Uterus (tissue), 3 donors: ENCODE measurements at regions not wholly inside any gene's neighbourhood (a gene's known extent, or its start where the extent isn't known, plus 50 kb on each side); places are given as distances from the start of the nearest gene placed in this dataset.

Experiments
- DNase-seq, 2 donors: peaks; one replicate each; pipeline ENCODE4 v3.0.0-alpha.2; 2019 to 2020
- H3K27ac ChIP-seq, 2 donors: fragments of 200-600 bp; sonication (generic); 1 replicate in 1 of 2; 2 replicates in 1 of 2; pipeline ENCODE4 v1.5.1; 2016 to 2018
- H3K27me3 ChIP-seq, 2 donors: fragments of 200-600 bp; sonication (generic); one replicate each; pipeline ENCODE4 v1.5.1; 2018 to 2019; ENCODE audit warnings: control low read depth in 1 of 2
- H3K36me3 ChIP-seq, 2 donors: fragments of 200-600 bp; sonication (generic); one replicate each; pipeline ENCODE4 v1.5.1; 2019; ENCODE audit warnings: control low read depth in 1 of 2
- H3K4me1 ChIP-seq, 2 donors: fragments of 200-600 bp; sonication (generic); one replicate each; pipeline ENCODE4 v1.5.1; 2018 to 2019; ENCODE audit warnings: control low read depth in 1 of 2
- H3K4me3 ChIP-seq, 2 donors: fragments of 200-600 bp; sonication (generic); 1 replicate in 1 of 2; 2 replicates in 1 of 2; pipeline ENCODE4 v1.5.1; 2018 to 2019; ENCODE audit warnings: mild to moderate bottlenecking in 1 of 2
- H3K9me3 ChIP-seq, 2 donors: fragments of 200-600 bp; sonication (generic); one replicate each; pipeline ENCODE4 v1.5.1; 2019; ENCODE audit warnings: control low read depth in 1 of 2
- POLR2A ChIP-seq, 2 donors: fragments of 450-650 bp; IDR thresholded peaks; one replicate each; pipeline ENCODE4 v1.6.1; 2016; ENCODE audit warnings: antibody characterized with exemption in 2 of 2, mild to moderate bottlenecking in 1 of 2, moderate library complexity in 1 of 2
- intact Hi-C: fragments of 100-400 bp; cut with DNase I; formaldehyde crosslinking; loops from one replicate; pipeline ENCODE4 v1.15.1; 2023; ENCODE audit warnings: low total_unique reads
- TF ChIP-seq, protein P1 (sequence below), 4 experiments: fragments of 200-600 bp in 2 of 4; fragments of 450-650 bp in 2 of 4; sonication (generic) in 2 of 4; IDR thresholded peaks; one replicate each; pipeline ENCODE4 v1.5.1; 2016 to 2019; ENCODE audit warnings: antibody characterized with exemption in 4 of 4, mild to moderate bottlenecking in 2 of 4, moderate library complexity in 1 of 4
- donor health status: DM: yes; HTN: yes; CAD: no.

DNA sequence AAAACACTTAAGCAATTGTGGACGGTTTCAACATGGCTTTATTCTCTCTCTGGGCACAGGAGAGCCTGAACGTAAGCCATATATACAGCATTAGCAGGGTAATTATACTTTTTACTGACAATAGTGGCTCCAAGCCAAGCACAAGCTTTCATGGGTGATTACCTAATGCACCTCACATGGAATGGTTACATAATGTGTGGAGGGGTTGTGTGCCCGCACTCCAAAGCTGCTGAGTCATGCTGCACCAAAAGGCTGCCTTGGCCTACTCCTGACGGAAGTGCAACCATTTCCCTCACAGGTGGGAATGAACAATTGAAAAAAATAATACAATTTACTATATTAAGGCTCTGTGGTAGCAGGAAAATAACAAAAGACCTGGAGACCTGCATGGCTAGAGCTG, 86.5 kb upstream of the ATP10B start:
- H3K36me3 ChIP-seq: no peaks in the 10 kb centered on the region
- H3K27me3 ChIP-seq: no peaks in the 10 kb centered on the region
- intact Hi-C loops: no loop called here
- TF ChIP-seq POLR2A (IDR thresholded peaks at IDR 0.05): no peak
- TF ChIP-seq, protein P1, sequence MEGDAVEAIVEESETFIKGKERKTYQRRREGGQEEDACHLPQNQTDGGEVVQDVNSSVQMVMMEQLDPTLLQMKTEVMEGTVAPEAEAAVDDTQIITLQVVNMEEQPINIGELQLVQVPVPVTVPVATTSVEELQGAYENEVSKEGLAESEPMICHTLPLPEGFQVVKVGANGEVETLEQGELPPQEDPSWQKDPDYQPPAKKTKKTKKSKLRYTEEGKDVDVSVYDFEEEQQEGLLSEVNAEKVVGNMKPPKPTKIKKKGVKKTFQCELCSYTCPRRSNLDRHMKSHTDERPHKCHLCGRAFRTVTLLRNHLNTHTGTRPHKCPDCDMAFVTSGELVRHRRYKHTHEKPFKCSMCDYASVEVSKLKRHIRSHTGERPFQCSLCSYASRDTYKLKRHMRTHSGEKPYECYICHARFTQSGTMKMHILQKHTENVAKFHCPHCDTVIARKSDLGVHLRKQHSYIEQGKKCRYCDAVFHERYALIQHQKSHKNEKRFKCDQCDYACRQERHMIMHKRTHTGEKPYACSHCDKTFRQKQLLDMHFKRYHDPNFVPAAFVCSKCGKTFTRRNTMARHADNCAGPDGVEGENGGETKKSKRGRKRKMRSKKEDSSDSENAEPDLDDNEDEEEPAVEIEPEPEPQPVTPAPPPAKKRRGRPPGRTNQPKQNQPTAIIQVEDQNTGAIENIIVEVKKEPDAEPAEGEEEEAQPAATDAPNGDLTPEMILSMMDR (IDR thresholded peaks at IDR 0.05): no peak
- no peak overlapping the region for H3K4me3 ChIP-seq
- H3K9me3 ChIP-seq: no peaks in the 10 kb centered on the region
- H3K4me1 ChIP-seq: no peaks in the 10 kb centered on the region
- H3K27ac ChIP-seq: no peak overlapping the region
- DNase-seq: peak in 1 of 2 donors; percentile 34

DNA sequence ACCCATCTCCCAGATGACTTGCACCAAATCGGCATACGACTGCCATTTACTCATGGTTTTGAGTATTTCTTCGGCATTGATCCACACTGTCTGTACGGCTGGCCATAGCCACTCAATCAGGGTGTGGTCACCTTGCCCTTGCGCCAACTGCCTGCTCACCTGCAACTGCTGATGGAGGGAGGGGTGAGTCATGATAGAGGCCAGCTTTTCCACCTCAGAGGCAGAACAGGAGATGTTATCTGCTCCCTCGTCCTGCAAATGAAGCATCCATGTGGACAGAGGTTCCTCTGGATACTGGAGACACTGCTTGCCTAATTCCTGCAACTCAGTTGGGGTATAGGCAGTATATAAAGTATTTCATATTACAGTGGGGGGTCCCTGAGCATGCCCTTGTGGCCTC, 85.6 kb upstream of the ATP10B start:
- H3K9me3 ChIP-seq: no peaks in the 10 kb centered on the region
- H3K27me3 ChIP-seq: no peaks in the 10 kb centered on the region
- H3K4me3 ChIP-seq: no peak overlapping the region
- intact Hi-C loops: no loop called here
- no peak overlapping the region for H3K27ac ChIP-seq
- TF ChIP-seq POLR2A (IDR thresholded peaks at IDR 0.05): no peak
- TF ChIP-seq, protein P1 (IDR thresholded peaks at IDR 0.05): no peak
- H3K4me1 ChIP-seq: no peaks in the 10 kb centered on the region
- H3K36me3 ChIP-seq: no peaks in the 10 kb centered on the region
- no peak for DNase-seq

DNA sequence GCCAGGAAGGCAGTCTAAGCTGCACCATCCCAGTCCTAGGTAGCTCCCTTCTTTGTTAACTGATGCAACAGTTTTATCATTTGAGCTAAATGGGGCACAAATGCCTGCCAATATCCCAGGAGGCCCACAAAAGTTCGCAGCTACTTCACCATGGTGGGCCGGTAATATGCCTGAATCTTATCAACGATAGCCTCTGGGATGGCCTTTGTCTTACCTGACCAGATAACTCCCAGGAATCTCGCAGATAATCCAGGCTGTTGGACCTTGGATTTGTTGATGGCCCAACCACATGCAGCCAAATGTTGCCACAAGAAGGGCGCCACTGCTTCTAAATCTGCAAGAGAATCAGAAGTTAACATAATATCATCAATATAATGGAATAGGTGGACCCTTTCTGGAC, 83.8 kb upstream of the ATP10B start:
- intact Hi-C loops: no loop called here
- Histone ChIP-seq H3K4me3 (no peak overlapping the region), H3K27me3 (no peaks in the 10 kb centered on the region), H3K27ac (no peak overlapping the region), H3K36me3 (no peaks in the 10 kb centered on the region), H3K9me3 (no peaks in the 10 kb centered on the region), H3K4me1 (no peaks in the 10 kb centered on the region)
- TF ChIP-seq, protein P1 (IDR thresholded peaks at IDR 0.05): no peak
- TF ChIP-seq POLR2A (IDR thresholded peaks at IDR 0.05): no peak
- no peak for DNase-seq

DNA sequence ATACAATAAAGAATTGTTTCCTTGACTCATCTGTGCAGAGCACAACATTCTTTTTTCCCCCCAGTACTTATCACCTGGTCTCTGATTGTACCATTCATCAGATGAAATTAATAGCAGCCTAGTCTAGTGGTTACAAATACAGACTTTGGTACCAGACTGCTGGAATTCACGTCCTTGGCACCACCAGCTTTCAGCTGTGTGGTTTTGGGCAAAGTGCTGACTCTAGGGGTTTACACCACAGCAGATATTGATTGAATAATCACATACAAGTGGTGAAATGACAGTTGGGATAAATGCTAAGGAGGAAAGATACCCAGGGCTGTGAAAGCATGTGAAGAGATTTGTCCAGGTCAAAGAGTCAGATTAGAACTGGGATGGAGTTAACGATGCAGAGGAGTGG, 79.3 kb upstream of the ATP10B start:
- DNase-seq: no peak
- Histone ChIP-seq H3K9me3 (no peaks in the 10 kb centered on the region), H3K27me3 (no peaks in the 10 kb centered on the region), H3K4me3 (no peak overlapping the region), H3K36me3 (no peaks in the 10 kb centered on the region), H3K27ac (no peak overlapping the region), H3K4me1 (no peaks in the 10 kb centered on the region)
- TF ChIP-seq, protein P1 (IDR thresholded peaks at IDR 0.05): no peak
- TF ChIP-seq POLR2A (IDR thresholded peaks at IDR 0.05): no peak
- intact Hi-C loops: no loop called here

DNA sequence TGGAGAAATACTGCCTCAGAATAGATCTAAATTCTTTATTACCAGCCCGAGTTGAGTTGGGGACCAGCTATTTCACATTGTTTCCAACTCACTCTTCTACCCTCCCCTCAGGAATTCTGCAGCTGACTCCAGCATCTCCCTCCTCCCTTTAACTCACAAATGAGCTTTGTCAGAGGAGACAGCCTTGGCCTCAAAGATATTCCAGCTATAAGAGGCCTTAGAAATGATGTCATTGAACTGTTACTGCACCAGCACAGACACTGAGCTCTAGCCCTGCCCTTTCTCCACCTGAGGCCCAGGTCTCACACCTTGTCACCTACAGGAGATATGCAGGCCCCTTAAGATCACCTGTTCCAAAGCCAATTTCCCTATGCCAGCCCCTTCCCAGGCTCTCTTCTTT, 78.4 kb upstream of the ATP10B start:
- no peak for TF ChIP-seq POLR2A (IDR thresholded peaks at IDR 0.05)
- TF ChIP-seq, protein P1 (IDR thresholded peaks at IDR 0.05): no peak
- Histone ChIP-seq H3K27ac (no peak overlapping the region), H3K9me3 (no peaks in the 10 kb centered on the region), H3K27me3 (no peaks in the 10 kb centered on the region), H3K4me3 (no peak overlapping the region), H3K4me1 (no peaks in the 10 kb centered on the region), H3K36me3 (no peaks in the 10 kb centered on the region)
- no peak for DNase-seq
- intact Hi-C loops: no loop called here
